Fibroblast of lung (primary cell): ENCODE measurements at regions not wholly inside any gene's neighbourhood (a gene's known extent, or its start where the extent isn't known, plus 50 kb on each side); places are given as distances from the start of the nearest gene placed in this dataset.

Experiments used
- DNase-seq, 2 donors: peaks; one replicate each; pipeline versions ENCODE4 v3.0.0 to v3.0.0-alpha.2; 2010; ENCODE audit warnings: low read depth in 2 of 2
- H2AFZ ChIP-seq: 2 replicates; pipeline ENCODE4 v1.5.1; 2012; ENCODE audit warnings: low read length, control low read depth, inconsistent platforms
- H3K27ac ChIP-seq: 2 replicates; pipeline ENCODE4 v1.5.1; 2011; ENCODE audit warnings: low read length, control low read depth; ENCODE audit not compliant: insufficient read depth
- H3K27me3 ChIP-seq: 2 replicates; pipeline ENCODE4 v1.5.1; 2011; ENCODE audit warnings: mild to moderate bottlenecking, low read length; ENCODE audit not compliant: control insufficient read depth, insufficient read depth
- H3K36me3 ChIP-seq: 2 replicates; pipeline ENCODE4 v1.5.1; 2011; ENCODE audit warnings: low read length; ENCODE audit not compliant: control insufficient read depth, insufficient read depth
- H3K4me1 ChIP-seq: 2 replicates; pipeline ENCODE4 v1.5.1; 2011; ENCODE audit warnings: low read length; ENCODE audit not compliant: control insufficient read depth, insufficient read depth; ENCODE audit errors: extremely low read depth
- H3K4me2 ChIP-seq: 2 replicates; pipeline ENCODE4 v1.5.1; 2011; ENCODE audit warnings: low read length, control low read depth; ENCODE audit not compliant: insufficient read depth; ENCODE audit errors: extremely low read depth
- H3K4me3 ChIP-seq, 4 experiments: fragments of 200-600 bp in 1 of 4; sonication (generic) in 1 of 4; replicated peaks in 1 of 4; 2 replicates each; pipeline ENCODE4 v1.5.1; 2011 to 2016; ENCODE audit warnings: low read length in 4 of 4, low read depth in 3 of 4, mild to moderate bottlenecking in 3 of 4, control low read depth in 2 of 4, inconsistent platforms in 1 of 4, mixed read lengths in 1 of 4; ENCODE audit not compliant: insufficient read depth in 1 of 4; ENCODE audit errors: control extremely low read depth in 1 of 4
- H3K79me2 ChIP-seq: 2 replicates; pipeline ENCODE4 v1.5.1; 2012; ENCODE audit warnings: mild to moderate bottlenecking, low read length, inconsistent platforms; ENCODE audit not compliant: control insufficient read depth, insufficient read depth
- H3K9ac ChIP-seq: 2 replicates; pipeline ENCODE4 v1.5.1; 2011; ENCODE audit warnings: mild to moderate bottlenecking, low read length, control low read depth; ENCODE audit not compliant: insufficient read depth
- H3K9me3 ChIP-seq: 2 replicates; pipeline ENCODE4 v1.5.1; 2012; ENCODE audit warnings: low read depth, low read length; ENCODE audit not compliant: control insufficient read depth, insufficient read depth
- H4K20me1 ChIP-seq: 2 replicates; pipeline ENCODE4 v1.5.1; 2011; ENCODE audit warnings: low read length; ENCODE audit not compliant: control insufficient read depth, insufficient read depth; ENCODE audit errors: extremely low read depth
- EZH2 ChIP-seq: IDR thresholded peaks from 2 replicates; pipeline ENCODE4 v1.5.1; 2012; ENCODE audit warnings: low read length, control low read depth, mild to moderate bottlenecking; ENCODE audit errors: missing control alignments
- TF ChIP-seq, protein P1 (sequence below), 2 donors: IDR thresholded peaks in 1 of 2; conservative IDR thresholded peaks in 1 of 2; 1 replicate in 1 of 2; 2 replicates in 1 of 2; pipeline ENCODE4 v1.5.1; 2011 to 2012; ENCODE audit warnings: low read length in 2 of 2, control low read depth in 1 of 2, inconsistent platforms in 1 of 2, low read depth in 1 of 2, mild to moderate bottlenecking in 1 of 2

DNA sequence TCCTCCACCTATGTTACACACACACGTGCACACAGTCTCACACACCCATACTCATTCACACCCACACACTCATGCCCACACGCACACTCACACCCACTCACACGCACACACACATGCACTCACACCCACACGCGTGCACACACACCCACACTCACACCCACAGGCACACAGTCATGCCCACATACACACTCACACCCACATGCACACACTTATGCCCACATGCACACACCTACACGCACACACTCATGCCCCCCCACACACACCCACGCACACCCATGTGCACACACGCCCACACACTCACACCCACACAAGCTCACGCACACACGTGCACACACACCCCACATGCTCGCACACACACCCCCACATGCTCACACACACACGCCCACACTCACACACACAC, 140.0 kb downstream of the F11 start:
- no peak overlapping the region for H3K9ac ChIP-seq
- DNase-seq, result no peak
- no peaks in the 10 kb centered on the region for H4K20me1 ChIP-seq
- TF ChIP-seq, protein P1, sequence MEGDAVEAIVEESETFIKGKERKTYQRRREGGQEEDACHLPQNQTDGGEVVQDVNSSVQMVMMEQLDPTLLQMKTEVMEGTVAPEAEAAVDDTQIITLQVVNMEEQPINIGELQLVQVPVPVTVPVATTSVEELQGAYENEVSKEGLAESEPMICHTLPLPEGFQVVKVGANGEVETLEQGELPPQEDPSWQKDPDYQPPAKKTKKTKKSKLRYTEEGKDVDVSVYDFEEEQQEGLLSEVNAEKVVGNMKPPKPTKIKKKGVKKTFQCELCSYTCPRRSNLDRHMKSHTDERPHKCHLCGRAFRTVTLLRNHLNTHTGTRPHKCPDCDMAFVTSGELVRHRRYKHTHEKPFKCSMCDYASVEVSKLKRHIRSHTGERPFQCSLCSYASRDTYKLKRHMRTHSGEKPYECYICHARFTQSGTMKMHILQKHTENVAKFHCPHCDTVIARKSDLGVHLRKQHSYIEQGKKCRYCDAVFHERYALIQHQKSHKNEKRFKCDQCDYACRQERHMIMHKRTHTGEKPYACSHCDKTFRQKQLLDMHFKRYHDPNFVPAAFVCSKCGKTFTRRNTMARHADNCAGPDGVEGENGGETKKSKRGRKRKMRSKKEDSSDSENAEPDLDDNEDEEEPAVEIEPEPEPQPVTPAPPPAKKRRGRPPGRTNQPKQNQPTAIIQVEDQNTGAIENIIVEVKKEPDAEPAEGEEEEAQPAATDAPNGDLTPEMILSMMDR (conservative IDR thresholded peaks at IDR 0.05 in 1 of 2, IDR thresholded peaks at IDR 0.05 in 1 of 2; ENCODE audit: low read depth in 1 of 2, low read length in 2 of 2), result no peak
- TF ChIP-seq EZH2, result no peak
- no peak overlapping the region for H3K4me2 ChIP-seq
- no peak overlapping the region for H3K4me3 ChIP-seq
- no peaks in the 10 kb centered on the region for H3K9me3 ChIP-seq
- H3K36me3 ChIP-seq, result no peaks in the 10 kb centered on the region
- no peak overlapping the region for H2AFZ ChIP-seq
- no peaks in the 10 kb centered on the region for H3K27me3 ChIP-seq
- H3K79me2 ChIP-seq, result no peaks in the 10 kb centered on the region
- H3K27ac ChIP-seq, result no peak overlapping the region
- H3K4me1 ChIP-seq, result no peaks in the 10 kb centered on the region

DNA sequence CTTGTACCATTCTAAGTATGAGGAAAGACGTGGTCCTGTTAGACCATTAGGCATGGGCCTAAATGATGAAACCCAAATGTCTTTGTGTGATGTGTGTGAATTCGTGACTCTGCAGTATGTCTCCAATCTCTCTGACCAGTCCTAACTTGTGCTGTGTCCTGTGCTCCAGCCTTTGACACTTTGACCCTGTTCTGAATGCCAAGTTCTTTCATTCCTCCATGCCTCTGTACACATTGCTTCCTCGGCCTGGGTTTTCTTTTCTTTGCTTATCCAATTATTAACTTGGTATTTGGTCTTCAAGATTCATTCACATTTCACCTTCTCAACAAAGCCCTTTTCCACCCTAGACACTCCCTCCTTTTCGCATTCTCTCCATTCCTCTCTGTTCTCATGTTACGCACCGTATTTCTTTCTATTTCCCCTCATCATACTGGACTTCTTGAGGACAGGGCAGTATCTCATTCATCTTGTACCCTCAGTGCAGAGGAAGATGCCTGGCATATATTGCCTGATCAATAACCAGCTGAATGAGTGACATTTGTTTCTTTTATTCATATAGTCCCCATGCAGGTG, 138.7 kb downstream of the F11 start:
- no peak for DNase-seq
- Histone ChIP-seq H3K4me2 (no peak overlapping the region), H3K9ac (no peak overlapping the region), H3K79me2 (no peaks in the 10 kb centered on the region), H3K27ac (no peak overlapping the region), H4K20me1 (no peaks in the 10 kb centered on the region), H3K36me3 (no peaks in the 10 kb centered on the region), H2AFZ (no peak overlapping the region), H3K4me3 (no peak overlapping the region), H3K4me1 (no peaks in the 10 kb centered on the region), H3K9me3 (no peaks in the 10 kb centered on the region), H3K27me3 (no peaks in the 10 kb centered on the region)
- TF ChIP-seq, protein P1 (conservative IDR thresholded peaks at IDR 0.05 in 1 of 2, IDR thresholded peaks at IDR 0.05 in 1 of 2; ENCODE audit: low read depth in 1 of 2, low read length in 2 of 2), result no peak
- no peak for TF ChIP-seq EZH2

DNA sequence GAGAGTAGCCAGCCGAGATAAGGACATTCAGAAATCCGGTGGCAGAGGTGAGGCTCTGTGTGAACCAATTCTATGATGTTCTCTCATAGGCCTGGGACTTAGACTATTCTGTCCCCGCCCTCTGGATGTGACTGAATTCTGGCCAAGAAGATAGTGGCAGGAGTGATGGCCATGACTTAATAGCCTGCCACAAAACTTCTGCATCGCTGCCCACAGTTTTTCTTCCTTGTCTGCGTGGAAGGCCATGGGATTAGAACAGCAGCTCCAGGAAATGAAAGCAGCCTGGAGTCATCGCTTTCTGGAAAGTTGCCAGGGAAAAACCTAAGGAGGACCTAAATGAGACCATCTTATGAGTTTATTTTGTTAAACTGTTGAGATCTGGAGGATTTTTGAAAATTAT, 134.7 kb downstream of the F11 start:
- DNase-seq, result peak in 1 of 2 donors; percentile 1
- Histone ChIP-seq H2AFZ (no peak overlapping the region), H3K9me3 (no peaks in the 10 kb centered on the region), H3K4me1 (no peaks in the 10 kb centered on the region), H3K27ac (no peak overlapping the region), H3K36me3 (no peaks in the 10 kb centered on the region), H3K27me3 (no peaks in the 10 kb centered on the region), H3K79me2 (no peaks in the 10 kb centered on the region), H3K4me2 (no peak overlapping the region), H3K4me3 (no peak overlapping the region), H3K9ac (no peak overlapping the region), H4K20me1 (no peaks in the 10 kb centered on the region)
- no peak for TF ChIP-seq EZH2
- TF ChIP-seq, protein P1 (conservative IDR thresholded peaks at IDR 0.05 in 1 of 2, IDR thresholded peaks at IDR 0.05 in 1 of 2; ENCODE audit: low read depth in 1 of 2, low read length in 2 of 2), result no peak
